ENCODE measurements at regions not wholly inside any gene's neighbourhood (a gene's known extent, or its start where the extent isn't known, plus 50 kb on each side); places are given as distances from the start of the nearest gene placed in this dataset.

DNA sequence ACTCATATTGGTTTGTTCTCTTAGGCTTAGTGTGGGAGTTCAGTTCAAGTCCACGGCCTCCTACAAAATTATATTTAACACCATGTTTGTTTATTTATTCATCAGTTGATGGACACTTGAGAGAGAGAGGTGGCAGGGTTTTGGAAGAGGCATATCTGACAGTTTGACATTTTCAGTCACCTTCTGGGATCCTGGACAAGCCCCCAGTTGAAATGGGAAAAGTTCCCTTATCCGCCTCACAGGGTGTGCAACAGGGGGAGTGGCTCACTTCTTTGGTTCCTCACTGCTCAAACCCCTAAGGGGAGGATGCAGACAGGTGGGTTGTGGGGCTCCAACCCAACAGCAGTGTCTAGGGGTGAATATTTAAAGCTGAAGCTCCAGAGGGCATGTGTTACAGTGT lies 52.3 kb upstream of the TNFSF18 start:
- H3K27me3 ChIP-seq, result no peaks in the 10 kb centered on the region
- H3K27ac ChIP-seq, result no peak overlapping the region
- no peak for DNase-seq (ENCODE audit: low spot score)
- H3K4me3 ChIP-seq, result no peak overlapping the region
- H3K9me3 ChIP-seq (ENCODE audit: low read depth), result no peaks in the 10 kb centered on the region
- H3K4me2 ChIP-seq, result no peak overlapping the region
- no peaks in the 10 kb centered on the region for H3K4me1 ChIP-seq (ENCODE audit: insufficient read depth)
- TF ChIP-seq, protein P1, sequence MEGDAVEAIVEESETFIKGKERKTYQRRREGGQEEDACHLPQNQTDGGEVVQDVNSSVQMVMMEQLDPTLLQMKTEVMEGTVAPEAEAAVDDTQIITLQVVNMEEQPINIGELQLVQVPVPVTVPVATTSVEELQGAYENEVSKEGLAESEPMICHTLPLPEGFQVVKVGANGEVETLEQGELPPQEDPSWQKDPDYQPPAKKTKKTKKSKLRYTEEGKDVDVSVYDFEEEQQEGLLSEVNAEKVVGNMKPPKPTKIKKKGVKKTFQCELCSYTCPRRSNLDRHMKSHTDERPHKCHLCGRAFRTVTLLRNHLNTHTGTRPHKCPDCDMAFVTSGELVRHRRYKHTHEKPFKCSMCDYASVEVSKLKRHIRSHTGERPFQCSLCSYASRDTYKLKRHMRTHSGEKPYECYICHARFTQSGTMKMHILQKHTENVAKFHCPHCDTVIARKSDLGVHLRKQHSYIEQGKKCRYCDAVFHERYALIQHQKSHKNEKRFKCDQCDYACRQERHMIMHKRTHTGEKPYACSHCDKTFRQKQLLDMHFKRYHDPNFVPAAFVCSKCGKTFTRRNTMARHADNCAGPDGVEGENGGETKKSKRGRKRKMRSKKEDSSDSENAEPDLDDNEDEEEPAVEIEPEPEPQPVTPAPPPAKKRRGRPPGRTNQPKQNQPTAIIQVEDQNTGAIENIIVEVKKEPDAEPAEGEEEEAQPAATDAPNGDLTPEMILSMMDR (IDR thresholded peaks at IDR 0.05; ENCODE audit: poor library complexity), result no peak
- TF ChIP-seq EZH2phosphoT487 (IDR thresholded peaks at IDR 0.05; ENCODE audit: low read depth, severe bottlenecking, unreplicated experiment), result no peak
- TF ChIP-seq EZH2 (IDR thresholded peaks at IDR 0.05; ENCODE audit: borderline replicate concordance), result no peak
- 100% methylated on average over 2 of the region's 2 CpGs for WGBS (ENCODE audit: low lambda C conversion rate, missing lambda C conversion rate)
- no peak overlapping the region for H2AFZ ChIP-seq
- no peaks in the 10 kb centered on the region for H4K20me1 ChIP-seq (ENCODE audit: insufficient read depth, poor library complexity, severe bottlenecking)
- no peaks in the 10 kb centered on the region for H3K79me2 ChIP-seq
- H3K9me2 ChIP-seq (replicated peaks; ENCODE audit: insufficient read depth), result no peaks in the 10 kb centered on the region
- no peaks in the 10 kb centered on the region for H3K36me3 ChIP-seq (replicated peaks; ENCODE audit: insufficient read depth, low read depth)

DNA sequence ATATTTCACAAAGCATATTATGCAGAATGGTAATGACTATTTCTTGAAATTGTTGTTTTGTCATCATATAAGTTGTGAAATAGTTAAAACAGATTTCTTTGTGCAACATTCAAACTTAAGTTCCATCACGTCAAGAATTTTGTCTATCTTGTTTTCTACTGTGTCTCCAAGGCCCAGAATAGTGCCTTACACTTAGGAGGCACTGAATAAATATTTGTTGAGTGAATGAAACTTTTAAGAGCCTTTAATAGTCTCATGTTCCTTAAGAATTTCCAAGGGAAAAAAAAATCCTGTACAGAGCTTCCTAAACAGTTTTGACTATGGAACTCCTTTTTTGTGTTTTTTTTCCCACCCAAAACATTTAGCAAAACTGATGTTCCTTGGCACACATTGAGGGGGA lies 50.8 kb upstream of the TNFSF18 start:
- no peaks in the 10 kb centered on the region for H4K20me1 ChIP-seq (ENCODE audit: insufficient read depth, poor library complexity, severe bottlenecking)
- no peak overlapping the region for H3K4me3 ChIP-seq
- WGBS (ENCODE audit: low lambda C conversion rate, missing lambda C conversion rate), result 83% methylated on average over 1 of the region's 1 CpG

DNA sequence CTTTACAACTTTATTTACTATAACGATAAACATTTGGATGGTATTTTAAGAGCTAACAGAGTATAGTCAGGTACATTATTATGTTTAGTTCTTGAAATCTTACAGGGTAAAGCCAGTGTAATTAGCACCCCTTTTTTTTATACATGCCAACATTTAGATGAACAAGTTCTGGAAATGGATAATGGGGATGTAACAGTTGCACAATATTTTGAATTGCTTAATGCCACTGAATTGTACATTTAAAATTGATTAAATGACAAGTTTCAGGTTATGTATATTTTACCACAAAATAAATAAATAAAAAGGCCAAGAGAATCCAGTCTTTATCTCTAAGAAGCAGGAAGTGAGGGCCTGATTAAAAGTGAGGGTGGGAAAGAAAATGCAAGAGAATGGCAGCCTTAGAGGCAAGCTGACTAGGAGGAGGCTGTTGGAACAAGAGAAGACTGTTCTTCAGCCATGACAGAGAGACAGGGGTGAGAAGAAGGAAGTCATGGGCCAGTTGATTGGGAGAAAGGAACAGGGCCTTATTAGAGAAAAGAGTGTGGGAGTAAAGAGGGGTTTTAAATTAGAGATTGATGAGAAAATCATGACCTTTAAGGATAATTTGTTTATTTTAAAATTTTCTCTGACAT lies 49.9 kb upstream of the TNFSF18 start:
- Histone ChIP-seq H3K4me3 (no peak overlapping the region), H3K27ac (no peak overlapping the region), H3K27me3 (no peaks in the 10 kb centered on the region), H3K9me3 (ENCODE audit: low read depth) (no peaks in the 10 kb centered on the region), H3K9me2 (replicated peaks; ENCODE audit: insufficient read depth) (no peaks in the 10 kb centered on the region), H4K20me1 (ENCODE audit: insufficient read depth, poor library complexity, severe bottlenecking) (no peaks in the 10 kb centered on the region), H3K4me2 (no peak overlapping the region), H3K36me3 (replicated peaks; ENCODE audit: insufficient read depth, low read depth) (no peaks in the 10 kb centered on the region), H2AFZ (no peak overlapping the region), H3K4me1 (ENCODE audit: insufficient read depth) (no peaks in the 10 kb centered on the region), H3K79me2 (no peaks in the 10 kb centered on the region)
- no peak for DNase-seq (ENCODE audit: low spot score)
- WGBS (ENCODE audit: low lambda C conversion rate, missing lambda C conversion rate), result 100% methylated on average over 1 of the region's 1 CpG
- TF ChIP-seq, protein P1 (IDR thresholded peaks at IDR 0.05; ENCODE audit: poor library complexity), result no peak
- no peak for TF ChIP-seq EZH2phosphoT487 (IDR thresholded peaks at IDR 0.05; ENCODE audit: low read depth, severe bottlenecking, unreplicated experiment)

More for the DNA sequence above, 50.8 kb upstream of the TNFSF18 start:
- Histone ChIP-seq H3K27me3 (no peaks in the 10 kb centered on the region), H3K79me2 (no peaks in the 10 kb centered on the region), H3K27ac (no peak overlapping the region), H3K9me3 (ENCODE audit: low read depth) (no peaks in the 10 kb centered on the region), H3K4me2 (no peak overlapping the region), H3K4me1 (ENCODE audit: insufficient read depth) (no peaks in the 10 kb centered on the region), H2AFZ (no peak overlapping the region), H3K36me3 (replicated peaks; ENCODE audit: insufficient read depth, low read depth) (no peaks in the 10 kb centered on the region), H3K9me2 (replicated peaks; ENCODE audit: insufficient read depth) (no peaks in the 10 kb centered on the region)
- DNase-seq (ENCODE audit: low spot score), result no peak
- TF ChIP-seq EZH2 (IDR thresholded peaks at IDR 0.05; ENCODE audit: borderline replicate concordance), result no peak
- TF ChIP-seq EZH2phosphoT487 (IDR thresholded peaks at IDR 0.05; ENCODE audit: low read depth, severe bottlenecking, unreplicated experiment), result no peak
- TF ChIP-seq, protein P1 (IDR thresholded peaks at IDR 0.05; ENCODE audit: poor library complexity), result no peak
